ENCODE measurements at regions not wholly inside any gene's neighbourhood (a gene's known extent, or its start where the extent isn't known, plus 50 kb on each side); places are given as distances from the start of the nearest gene placed in this dataset.

GRCh38 chr6:148177589-148178233 is 164.9 kb upstream of the SASH1 start:
- peak; percentile 77 for DNase-seq

- DNase-seq: no peak
Measured at GRCh38 chr6:148179786-148180185, 162.9 kb upstream of the SASH1 start.

- no peak for DNase-seq
Measured at GRCh38 chr6:148182378-148182777, 160.3 kb upstream of the SASH1 start.

- no peak for DNase-seq
Measured at GRCh38 chr6:148183776-148184175, 158.9 kb upstream of the SASH1 start.

- no peak for DNase-seq
Measured at GRCh38 chr6:148186916-148187315, 155.7 kb upstream of the SASH1 start.

- DNase-seq: no peak
Measured at GRCh38 chr6:148192310-148192709, 150.3 kb upstream of the SASH1 start.

GRCh38 chr6:148193063-148193680 is 149.5 kb upstream of the SASH1 start:
- DNase-seq: no peak

GRCh38 chr6:148195511-148195910 is 147.1 kb upstream of the SASH1 start:
- no peak for DNase-seq

- no peak for DNase-seq
Measured at GRCh38 chr6:148199584-148199983, 143.1 kb upstream of the SASH1 start.

- DNase-seq: no peak
Measured at GRCh38 chr6:148200293-148200692, 142.3 kb upstream of the SASH1 start.

GRCh38 chr6:148200781-148201180 is 141.9 kb upstream of the SASH1 start:
- no peak for DNase-seq

GRCh38 chr6:148203281-148203925 is 139.2 kb upstream of the SASH1 start:
- DNase-seq: no peak

GRCh38 chr6:148203970-148204369 is 138.7 kb upstream of the SASH1 start:
- no peak for DNase-seq

- DNase-seq: no peak
Measured at GRCh38 chr6:148208298-148208697, 134.3 kb upstream of the SASH1 start.

- DNase-seq: no peak
Measured at GRCh38 chr6:148211777-148212324, 130.8 kb upstream of the SASH1 start.

- no peak for DNase-seq
Measured at GRCh38 chr6:148212366-148212765, 130.3 kb upstream of the SASH1 start.

- DNase-seq: no peak
Measured at GRCh38 chr6:148213366-148213765, 129.3 kb upstream of the SASH1 start.

- no peak for DNase-seq
Measured at GRCh38 chr6:148214667-148215066, 128.0 kb upstream of the SASH1 start.

- DNase-seq: no peak
Measured at GRCh38 chr6:148217051-148217450, 125.6 kb upstream of the SASH1 start.

GRCh38 chr6:148217921-148218320 is 124.7 kb upstream of the SASH1 start:
- no peak for DNase-seq

GRCh38 chr6:148218542-148219258 is 123.9 kb upstream of the SASH1 start:
- DNase-seq: no peak

- DNase-seq: no peak
Measured at GRCh38 chr6:148221196-148221979, 121.2 kb upstream of the SASH1 start.

GRCh38 chr6:148222376-148222775 is 120.3 kb upstream of the SASH1 start:
- DNase-seq: no peak
